ENCODE measurements at regions not wholly inside any gene's neighbourhood (a gene's known extent, or its start where the extent isn't known, plus 50 kb on each side); places are given as distances from the start of the nearest gene placed in this dataset.
A peak's percentile ranks its signal among the peaks of the same experiment; 100 is the strongest.

GRCh38 chr11:27213232-27213660, 149.8 kb downstream of the CCDC34 start:
- no peak for DNase-seq
- no peak overlapping the region for H3K27ac ChIP-seq

GRCh38 chr11:27212248-27212780, 150.7 kb downstream of the CCDC34 start:
- TF ChIP-seq CTCF (IDR thresholded peaks at IDR 0.05), result no peak
- intact Hi-C loops (cut with DNase I; ENCODE audit: low total_unique reads), result no loop called here
- no peak overlapping the region for H3K27ac ChIP-seq

More at GRCh38 chr11:27213232-27213660, 149.8 kb downstream of the CCDC34 start:
- intact Hi-C loops (cut with DNase I; ENCODE audit: low total_unique reads), result no loop called here
- TF ChIP-seq CTCF (IDR thresholded peaks at IDR 0.05), result no peak
- Histone ChIP-seq H3K27me3 (no peaks in the 10 kb centered on the region), H3K36me3 (no peaks in the 10 kb centered on the region), H3K9me3 (no peaks in the 10 kb centered on the region), H3K4me3 (no peak overlapping the region), H3K4me1 (peaks cover 0 to 39% (median 16%) of the 10 kb centered on the region in 4 donors)

GRCh38 chr11:27211370-27212127, 151.5 kb downstream of the CCDC34 start:
- no peak for DNase-seq
- no peak for TF ChIP-seq CTCF (IDR thresholded peaks at IDR 0.05)
- H3K27me3 ChIP-seq, result no peaks in the 10 kb centered on the region
- H3K36me3 ChIP-seq, result no peaks in the 10 kb centered on the region
- H3K9me3 ChIP-seq, result no peaks in the 10 kb centered on the region
- intact Hi-C loops (cut with DNase I; ENCODE audit: low total_unique reads), result no loop called here
- no peak overlapping the region for H3K4me3 ChIP-seq
- H3K27ac ChIP-seq, result no peak overlapping the region
- peaks cover 0 to 35% (median 15%) of the 10 kb centered on the region in 4 donors for H3K4me1 ChIP-seq

More at GRCh38 chr11:27212248-27212780, 150.7 kb downstream of the CCDC34 start:
- no peaks in the 10 kb centered on the region for H3K36me3 ChIP-seq
- no peak overlapping the region for H3K4me3 ChIP-seq
- H3K27me3 ChIP-seq, result no peaks in the 10 kb centered on the region
- DNase-seq, result no peak
- peaks cover 0 to 39% (median 16%) of the 10 kb centered on the region in 4 donors for H3K4me1 ChIP-seq
- H3K9me3 ChIP-seq, result no peaks in the 10 kb centered on the region

GRCh38 chr11:27210531-27210930, 152.5 kb downstream of the CCDC34 start:
- intact Hi-C loops (cut with DNase I; ENCODE audit: low total_unique reads), result no loop called here
- H3K4me3 ChIP-seq, result no peak overlapping the region
- no peaks in the 10 kb centered on the region for H3K27me3 ChIP-seq
- no peak for DNase-seq
- no peak for TF ChIP-seq CTCF (IDR thresholded peaks at IDR 0.05)
- no peaks in the 10 kb centered on the region for H3K9me3 ChIP-seq
- H3K36me3 ChIP-seq, result no peaks in the 10 kb centered on the region
- H3K27ac ChIP-seq, result no peak overlapping the region
- H3K4me1 ChIP-seq, result peaks cover 0 to 31% (median 10%) of the 10 kb centered on the region in 4 donors

GRCh38 chr11:27209562-27210005, 153.4 kb downstream of the CCDC34 start:
- Histone ChIP-seq H3K27ac (no peak overlapping the region), H3K27me3 (no peaks in the 10 kb centered on the region), H3K4me1 (peaks cover 0 to 31% (median 10%) of the 10 kb centered on the region in 4 donors), H3K36me3 (no peaks in the 10 kb centered on the region), H3K9me3 (no peaks in the 10 kb centered on the region), H3K4me3 (no peak overlapping the region)
- intact Hi-C loops (cut with DNase I; ENCODE audit: low total_unique reads), result no loop called here
- TF ChIP-seq CTCF (IDR thresholded peaks at IDR 0.05), result no peak
- peak; percentile 64 to 77 for DNase-seq
